ENCODE measurements at regions not wholly inside any gene's neighbourhood (a gene's known extent, or its start where the extent isn't known, plus 50 kb on each side); places are given as distances from the start of the nearest gene placed in this dataset.

- DNase-seq (ENCODE audit: low read depth): no peak
Observed at GRCh38 chr4:125808022-125808421, 493.3 kb downstream of the FAT4 start.

GRCh38 chr4:125808570-125808969 lies 493.8 kb downstream of the FAT4 start:
- no peak for DNase-seq (ENCODE audit: low read depth)

GRCh38 chr4:125811892-125812291 lies 497.1 kb downstream of the FAT4 start:
- no peak for DNase-seq (ENCODE audit: low read depth)

GRCh38 chr4:125826801-125827695 lies 512.3 kb downstream of the FAT4 start:
- no peak for DNase-seq (ENCODE audit: low read depth)

- DNase-seq (ENCODE audit: low read depth): no peak
Observed at GRCh38 chr4:125827696-125828052, 512.9 kb downstream of the FAT4 start.

- no peak for DNase-seq (ENCODE audit: low read depth)
Observed at GRCh38 chr4:125828346-125828745, 513.6 kb downstream of the FAT4 start.

GRCh38 chr4:125832161-125832560 lies 517.4 kb downstream of the FAT4 start:
- no peak for DNase-seq (ENCODE audit: low read depth)

- no peak for DNase-seq (ENCODE audit: low read depth)
Observed at GRCh38 chr4:125836597-125837195, 521.9 kb downstream of the FAT4 start.

GRCh38 chr4:125837493-125838201 lies 522.9 kb downstream of the FAT4 start:
- no peak for DNase-seq (ENCODE audit: low read depth)

- DNase-seq (ENCODE audit: low read depth): no peak
Observed at GRCh38 chr4:125838202-125838601, 523.4 kb downstream of the FAT4 start.

- no peak for DNase-seq (ENCODE audit: low read depth)
Observed at GRCh38 chr4:125838924-125839323, 524.2 kb downstream of the FAT4 start.

- DNase-seq (ENCODE audit: low read depth): no peak
Observed at GRCh38 chr4:125843947-125844346, 529.2 kb downstream of the FAT4 start.

- no peak for DNase-seq (ENCODE audit: low read depth)
Observed at GRCh38 chr4:125847518-125847917, 532.8 kb downstream of the FAT4 start.

- no peak for DNase-seq (ENCODE audit: low read depth)
Observed at GRCh38 chr4:125849869-125850268, 535.1 kb downstream of the FAT4 start.

- no peak for DNase-seq (ENCODE audit: low read depth)
Observed at GRCh38 chr4:125891597-125892258, 577.0 kb downstream of the FAT4 start.

GRCh38 chr4:125904802-125905201 lies 590.0 kb downstream of the FAT4 start:
- no peak for DNase-seq (ENCODE audit: low read depth)

- no peak for DNase-seq (ENCODE audit: low read depth)
Observed at GRCh38 chr4:125911058-125911457, 596.3 kb downstream of the FAT4 start.

- no peak for DNase-seq (ENCODE audit: low read depth)
Observed at GRCh38 chr4:125911481-125911880, 596.7 kb downstream of the FAT4 start.

GRCh38 chr4:125917559-125917958 lies 602.8 kb downstream of the FAT4 start:
- DNase-seq (ENCODE audit: low read depth): no peak

GRCh38 chr4:125928652-125929051 lies 613.9 kb downstream of the FAT4 start:
- no peak for DNase-seq (ENCODE audit: low read depth)

GRCh38 chr4:125938541-125938940 lies 623.8 kb downstream of the FAT4 start:
- DNase-seq (ENCODE audit: low read depth): no peak

GRCh38 chr4:125940426-125940825 lies 625.7 kb downstream of the FAT4 start:
- no peak for DNase-seq (ENCODE audit: low read depth)

Measured in activated T-cell treated with anti-CD3 and anti-CD28 coated beads for 48 hours (primary cell).